ENCODE measurements at regions not wholly inside any gene's neighbourhood (a gene's known extent, or its start where the extent isn't known, plus 50 kb on each side); places are given as distances from the start of the nearest gene placed in this dataset.

GRCh38 chr12:58513301-58513834, 406.9 kb downstream of the LRIG3 start:
- TF ChIP-seq POLR2AphosphoS5 (IDR thresholded peaks at IDR 0.05; ENCODE audit: low read depth, low read length), result no peak
- TF ChIP-seq POLR2A (IDR thresholded peaks at IDR 0.05; ENCODE audit: low read depth, low read length), result no peak
